K562 (cell line): ENCODE measurements at regions not wholly inside any gene's neighbourhood (a gene's known extent, or its start where the extent isn't known, plus 50 kb on each side); places are given as distances from the start of the nearest gene placed in this dataset.

Source experiments
- ATAC-seq: fragments of 200-7000 bp; cut with Tn5 transposase; 3 replicates; pipeline ENCODE4 v1.9.1; 2020; ENCODE audit warnings: moderate library complexity
- BruUV-seq: library from RNA; stranded (reverse); fragments of 400-500 nt; replicated peaks from 2 replicates; lab custom pipeline; 2021; lab: Mats Ljungman, UMichigan
- CTCF ChIA-PET: fragments of 300-600 bp; formaldehyde crosslinking; extraction: SDS; loops from one replicate; lab custom pipeline; 2021; ENCODE audit warnings: low intra/inter-chr PET ratio; lab: Yijun Ruan, JAX
- POLR2A ChIA-PET: fragments of 300-600, 350-650 bp; sonication (Branson Sonifier 250); formaldehyde crosslinking; extraction: SDS; loops from one replicate; lab custom pipeline; 2021; ENCODE audit warnings: antibody characterized with exemption, inconsistent platforms; lab: Yijun Ruan, JAX
- DNase-seq, 4 experiments: peaks; one replicate each; pipeline versions ENCODE4 v3.0.0 to v3.0.0-alpha.2; 2011 to 2018; ENCODE audit warnings: low spot score in 3 of 4, mixed read lengths in 3 of 4; ENCODE audit errors: extremely low read depth in 1 of 4
- FAIRE-seq: peaks from 2 replicates; lab custom pipeline; 2011; peaks lifted over from hg19 to GRCh38; lab: Jason Lieb, UNC
- H2AFZ ChIP-seq: 2 replicates; pipeline ENCODE4 v1.6.0; 2011; ENCODE audit warnings: low read depth, low read length, control low read depth, inconsistent platforms
- H3K27ac ChIP-seq: fragments of 200-600 bp; 3 replicates; pipeline ENCODE4 v1.8.0; 2011; ENCODE audit warnings: low read depth, mild to moderate bottlenecking, control low read depth, inconsistent platforms, low read length, moderate library complexity, mixed read lengths; ENCODE audit errors: extremely low read depth
- H3K27me3 ChIP-seq, 2 experiments: fragments of 300-600 bp in 1 of 2; 2 replicates in 1 of 2; 3 replicates in 1 of 2; pipeline versions ENCODE4 v1.6.0 to v1.8.0; 2011; ENCODE audit warnings: inconsistent platforms in 2 of 2, low read length in 2 of 2, mild to moderate bottlenecking in 1 of 2, mixed read lengths in 1 of 2, moderate library complexity in 1 of 2; ENCODE audit not compliant: control insufficient read depth in 2 of 2, insufficient read depth in 2 of 2
- H3K36me3 ChIP-seq: fragments of 300-600 bp; 3 replicates; pipeline ENCODE4 v1.8.0; 2011; ENCODE audit warnings: mild to moderate bottlenecking, low read length, inconsistent platforms; ENCODE audit not compliant: control insufficient read depth, insufficient read depth
- H3K4me1 ChIP-seq, 2 experiments: fragments of 200-600 bp in 1 of 2; replicated peaks in 1 of 2; 2 replicates in 1 of 2; 3 replicates in 1 of 2; pipeline versions ENCODE4 v1.5.1 to v1.8.0; 2011; ENCODE audit warnings: inconsistent platforms in 2 of 2, low read length in 2 of 2, mild to moderate bottlenecking in 1 of 2, mixed read lengths in 1 of 2, moderate library complexity in 1 of 2; ENCODE audit not compliant: control insufficient read depth in 2 of 2, insufficient read depth in 2 of 2
- H3K4me2 ChIP-seq: 2 replicates; pipeline ENCODE4 v1.6.1; 2011; ENCODE audit warnings: low read length, control low read depth, inconsistent platforms, mixed read lengths; ENCODE audit not compliant: insufficient read depth
- H3K4me3 ChIP-seq: fragments of 200-600 bp; sonication (generic), shearing (Covaris generic); 2 replicates; pipeline ENCODE4 v1.5.1; 2016; ENCODE audit warnings: control low read depth, inconsistent platforms
- H3K79me2 ChIP-seq: fragments of 200-600 bp; 3 replicates; pipeline ENCODE4 v1.8.0; 2011; ENCODE audit warnings: low read length, inconsistent platforms; ENCODE audit not compliant: control insufficient read depth, insufficient read depth
- H3K9ac ChIP-seq, 2 experiments: 2 replicates each; pipeline versions ENCODE4 v1.6.0 to v1.6.1; 2011; ENCODE audit warnings: low read depth in 2 of 2, low read length in 2 of 2, control low read depth in 1 of 2, inconsistent platforms in 1 of 2, mild to moderate bottlenecking in 1 of 2, mixed read lengths in 1 of 2; ENCODE audit not compliant: insufficient read depth in 1 of 2
- H3K9me1 ChIP-seq: one replicate; pipeline ENCODE4 v1.6.0; 2011; ENCODE audit warnings: inconsistent platforms, mild to moderate bottlenecking, low read length, moderate library complexity; ENCODE audit not compliant: control insufficient read depth, insufficient read depth
- H3K9me3 ChIP-seq: replicated peaks from 2 replicates; pipeline ENCODE4 v1.5.1; 2011; ENCODE audit warnings: low read depth, low read length, inconsistent platforms; ENCODE audit not compliant: control insufficient read depth, insufficient read depth
- H4K20me1 ChIP-seq: replicated peaks from 2 replicates; pipeline ENCODE4 v1.6.1; 2011; ENCODE audit warnings: low read length, inconsistent platforms, mixed read lengths; ENCODE audit not compliant: control insufficient read depth, insufficient read depth
- E2F1 ChIP-seq: sonication (generic); formaldehyde crosslinking; IDR thresholded peaks from 2 replicates; pipeline ENCODE4 v1.8.1; 2023; ENCODE audit warnings: mild to moderate bottlenecking, missing genetic modification reagents, moderate library complexity
- FOXA3 ChIP-seq, 2 experiments: fragments of 450-650 bp in 1 of 2; sonication (generic) in 1 of 2; formaldehyde crosslinking; IDR thresholded peaks in 1 of 2; conservative IDR thresholded peaks in 1 of 2; 2 replicates each; pipeline versions ENCODE4 v1.4.0 to v1.8.0; 2020 to 2022; ENCODE audit warnings: mild to moderate bottlenecking in 2 of 2, missing genetic modification reagents in 1 of 2
- POLR2B ChIP-seq: fragments of 450-650 bp; IDR thresholded peaks from 2 replicates; pipeline ENCODE4 v1.6.1; 2018; ENCODE audit warnings: low read depth; ENCODE audit not compliant: partially characterized antibody
- RAD51 ChIP-seq: fragments of 450-650 bp; IDR thresholded peaks from 2 replicates; pipeline ENCODE4 v1.7.1; 2016; ENCODE audit warnings: low read depth, mild to moderate bottlenecking, borderline replicate concordance
- ZBTB40 ChIP-seq, 2 experiments: fragments of 450-650 bp in 1 of 2; sonication (generic) in 1 of 2; formaldehyde crosslinking in 1 of 2; IDR thresholded peaks; 2 replicates each; pipeline versions ENCODE4 v1.7.1 to v1.9.0; 2016 to 2022; ENCODE audit warnings: inconsistent platforms in 1 of 2, mild to moderate bottlenecking in 1 of 2, missing genetic modification reagents in 1 of 2
- WGBS: fragments of 100-300 bp; shearing (Covaris generic); methylation state at CpG from one replicate; pipeline ENCODE4 v1.1.6; 2016; ENCODE audit warnings: low coverage, mixed read lengths; ENCODE audit not compliant: insufficient coverage; ENCODE audit errors: missing lambda C conversion rate; 5-methylcytosine and 5-hydroxymethylcytosine counted together
- in situ Hi-C: fragments of 300-500 bp; cut with MboI; formaldehyde crosslinking; loops from 4 replicates; pipeline ENCODE4 v1.15.0; 2018; ENCODE audit warnings: inconsistent platforms, mixed read lengths
- intact Hi-C: fragments of 100-400 bp; cut with micrococcal nuclease; formaldehyde crosslinking; loops from 2 replicates; pipeline ENCODE4 v1.14.2; 2022

GRCh38 chr18:57929922-57930321, 114.1 kb upstream of the NEDD4L start:
- Histone ChIP-seq H3K9me1 (no peaks in the 10 kb centered on the region), H3K4me1 (no peaks in the 10 kb centered on the region; a peak in 1 of 5 replicates), H3K4me3 (no peak overlapping the region), H3K36me3 (no peaks in the 10 kb centered on the region), H3K79me2 (no peaks in the 10 kb centered on the region), H3K9me3 (no peaks in the 10 kb centered on the region), H3K4me2 (no peak overlapping the region), H2AFZ (no peak overlapping the region), H3K9ac (no peak overlapping the region), H3K27me3 (no peaks in the 10 kb centered on the region), H3K27ac (no peak overlapping the region), H4K20me1 (no peaks in the 10 kb centered on the region)
- in situ Hi-C loops, result no loop called here
- no TSS peak for BruUV-seq
- intact Hi-C loops, result no loop called here
- DNase-seq (no peak), ATAC-seq (no peak), FAIRE-seq (no peak)
- TF ChIP-seq RAD51, result no peak
- no peak for TF ChIP-seq FOXA3 (CRISPR knock-in tag; conservative IDR thresholded peaks at IDR 0.05 in 1 of 2, IDR thresholded peaks at IDR 0.05 in 1 of 2)
- TF ChIP-seq E2F1 (CRISPR knock-in tag), result no peak
- WGBS, result 34% methylated on average over 4 of the region's 4 CpGs
- ChIA-PET CTCF (no interaction called here), POLR2A (no interaction called here)

GRCh38 chr18:57928466-57928865, 115.6 kb upstream of the NEDD4L start:
- CTCF ChIA-PET, result no interaction called here
- POLR2A ChIA-PET, result no interaction called here
- no peak overlapping the region for H3K9ac ChIP-seq
- no peaks in the 10 kb centered on the region; a peak in 2 of 5 replicates for H3K4me1 ChIP-seq
- intact Hi-C loops (no loop called here), in situ Hi-C loops (no loop called here)
- H3K79me2 ChIP-seq, result no peaks in the 10 kb centered on the region
- 0% methylated on average over 2 of the region's 5 CpGs for WGBS
- no peak overlapping the region for H2AFZ ChIP-seq
- no peak overlapping the region for H3K4me2 ChIP-seq
- no peaks in the 10 kb centered on the region for H3K36me3 ChIP-seq
- no peak for DNase-seq
- no peaks in the 10 kb centered on the region for H3K27me3 ChIP-seq
- no peak overlapping the region for H3K4me3 ChIP-seq
- H3K9me3 ChIP-seq, result no peaks in the 10 kb centered on the region
- no peak for FAIRE-seq
- no peak overlapping the region for H3K27ac ChIP-seq
- H4K20me1 ChIP-seq, result no peaks in the 10 kb centered on the region
- H3K9me1 ChIP-seq, result no peaks in the 10 kb centered on the region
- no peak for ATAC-seq
- no TSS peak for BruUV-seq
- no peak for TF ChIP-seq POLR2B
- no peak for TF ChIP-seq ZBTB40 (IDR thresholded peaks at IDR 0.05)
- TF ChIP-seq ZBTB40 (CRISPR knock-in tag; IDR thresholded peaks at IDR 0.05), result no peak
